Osteoblast (primary cell): ENCODE measurements at regions not wholly inside any gene's neighbourhood (a gene's known extent, or its start where the extent isn't known, plus 50 kb on each side); places are given as distances from the start of the nearest gene placed in this dataset.
"Not testable (repeated sequence)": the region's sequence is repeated elsewhere in the genome, so short reads cannot be mapped to it uniquely, and the experiment has no call there.

Experiments
- DNase-seq: peaks from one replicate; pipeline ENCODE4 v3.0.0; 2011; ENCODE audit warnings: low spot score, mixed read lengths; ENCODE audit not compliant: insufficient read length; ENCODE audit errors: missing footprints
- H2AFZ ChIP-seq: 2 replicates; pipeline ENCODE4 v1.6.0; 2011; ENCODE audit warnings: mild to moderate bottlenecking, low read length
- H3K27ac ChIP-seq: 2 replicates; pipeline ENCODE4 v1.5.1; 2011; ENCODE audit warnings: mild to moderate bottlenecking, low read depth, low read length, moderate library complexity
- H3K27me3 ChIP-seq: 2 replicates; pipeline ENCODE4 v1.6.0; 2012; ENCODE audit warnings: mild to moderate bottlenecking, control low read depth, inconsistent platforms, low read length, moderate library complexity; ENCODE audit not compliant: insufficient read depth
- H3K36me3 ChIP-seq: 2 replicates; pipeline ENCODE4 v1.5.1; 2011; ENCODE audit warnings: mild to moderate bottlenecking, low read length, control low read depth, moderate library complexity; ENCODE audit not compliant: insufficient read depth
- H3K4me1 ChIP-seq: 2 replicates; pipeline ENCODE4 v1.5.1; 2011; ENCODE audit warnings: mild to moderate bottlenecking, low read length, control low read depth, moderate library complexity; ENCODE audit not compliant: insufficient read depth
- H3K4me2 ChIP-seq: 2 replicates; pipeline ENCODE4 v1.6.0; 2011; ENCODE audit warnings: mild to moderate bottlenecking, low read length; ENCODE audit not compliant: insufficient read depth
- H3K4me3 ChIP-seq: fragments of 200-600 bp; sonication (generic); 3 replicates; pipeline ENCODE4 v1.5.1; 2012; ENCODE audit warnings: mild to moderate bottlenecking, low read length, inconsistent platforms; ENCODE audit not compliant: insufficient read depth
- H3K79me2 ChIP-seq: 2 replicates; pipeline ENCODE4 v1.6.0; 2012; ENCODE audit warnings: mild to moderate bottlenecking, low read length, control low read depth, inconsistent platforms; ENCODE audit not compliant: insufficient read depth
- H3K9me3 ChIP-seq: 2 replicates; pipeline ENCODE4 v1.5.1; 2011; ENCODE audit warnings: low read depth, low read length, control low read depth
- H4K20me1 ChIP-seq: 2 replicates; pipeline ENCODE4 v1.6.0; 2012; ENCODE audit warnings: mild to moderate bottlenecking, low read length, control low read depth; ENCODE audit not compliant: insufficient read depth
- TF ChIP-seq, protein P1 (sequence below): IDR thresholded peaks from 2 replicates; pipeline ENCODE4 v1.5.1; 2011; ENCODE audit warnings: mild to moderate bottlenecking, low read depth, low read length, moderate library complexity; ENCODE audit errors: extremely low read depth

DNA sequence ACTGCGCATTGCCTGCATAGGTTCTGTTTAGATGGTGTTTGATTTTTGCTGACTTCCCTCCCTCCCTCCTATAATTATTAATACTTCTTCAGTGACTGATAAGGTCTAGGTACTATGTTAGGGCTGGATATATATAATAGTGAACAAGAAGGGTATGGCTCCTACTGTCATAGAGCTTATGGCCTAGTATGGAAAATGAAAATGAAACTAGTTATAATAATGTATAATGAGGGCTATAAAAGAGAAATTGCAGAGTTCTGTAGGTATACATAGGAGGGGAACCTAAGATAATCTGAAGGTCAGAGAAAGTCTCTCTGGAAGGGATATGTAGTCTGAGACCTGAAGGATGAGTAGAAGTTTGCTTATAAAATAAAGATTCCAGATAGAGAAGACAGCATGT lies 102.1 kb downstream of the DCK start:
- Histone ChIP-seq H3K27me3 (no peaks in the 10 kb centered on the region), H2AFZ (peak overlapping the region; percentile 90), H3K4me3 (peak overlapping the region; percentile 25), H3K36me3 (no peaks in the 10 kb centered on the region), H3K4me2 (peak overlapping the region; percentile 69), H3K79me2 (no peaks in the 10 kb centered on the region), H3K9me3 (no peaks in the 10 kb centered on the region), H4K20me1 (no peaks in the 10 kb centered on the region), H3K4me1 (peaks cover 2% of the 10 kb centered on the region), H3K27ac (no peak overlapping the region)
- TF ChIP-seq, protein P1, sequence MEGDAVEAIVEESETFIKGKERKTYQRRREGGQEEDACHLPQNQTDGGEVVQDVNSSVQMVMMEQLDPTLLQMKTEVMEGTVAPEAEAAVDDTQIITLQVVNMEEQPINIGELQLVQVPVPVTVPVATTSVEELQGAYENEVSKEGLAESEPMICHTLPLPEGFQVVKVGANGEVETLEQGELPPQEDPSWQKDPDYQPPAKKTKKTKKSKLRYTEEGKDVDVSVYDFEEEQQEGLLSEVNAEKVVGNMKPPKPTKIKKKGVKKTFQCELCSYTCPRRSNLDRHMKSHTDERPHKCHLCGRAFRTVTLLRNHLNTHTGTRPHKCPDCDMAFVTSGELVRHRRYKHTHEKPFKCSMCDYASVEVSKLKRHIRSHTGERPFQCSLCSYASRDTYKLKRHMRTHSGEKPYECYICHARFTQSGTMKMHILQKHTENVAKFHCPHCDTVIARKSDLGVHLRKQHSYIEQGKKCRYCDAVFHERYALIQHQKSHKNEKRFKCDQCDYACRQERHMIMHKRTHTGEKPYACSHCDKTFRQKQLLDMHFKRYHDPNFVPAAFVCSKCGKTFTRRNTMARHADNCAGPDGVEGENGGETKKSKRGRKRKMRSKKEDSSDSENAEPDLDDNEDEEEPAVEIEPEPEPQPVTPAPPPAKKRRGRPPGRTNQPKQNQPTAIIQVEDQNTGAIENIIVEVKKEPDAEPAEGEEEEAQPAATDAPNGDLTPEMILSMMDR = no peak
- peak; percentile 8 for DNase-seq

DNA sequence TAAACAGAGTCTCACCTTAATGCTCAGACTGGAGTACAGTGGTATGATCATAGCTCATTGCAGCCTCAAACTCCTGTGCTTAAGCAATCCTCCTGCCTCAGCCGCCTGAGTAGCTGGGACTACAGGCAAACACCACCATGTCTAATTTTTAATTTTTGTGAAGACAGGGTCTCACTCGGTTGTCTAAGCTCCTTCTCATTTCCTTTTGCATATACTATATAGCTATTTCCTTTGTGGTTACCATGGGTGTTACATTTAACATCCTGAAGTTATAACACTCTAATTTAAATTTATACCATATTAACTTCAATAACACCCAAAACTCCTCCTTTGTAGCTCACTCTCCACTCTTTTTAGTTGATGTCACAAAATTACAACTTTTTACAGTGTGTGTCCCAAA lies 114.3 kb downstream of the DCK start:
- H3K4me1 ChIP-seq = no peaks in the 10 kb centered on the region
- H3K4me2 ChIP-seq = no peak overlapping the region
- TF ChIP-seq, protein P1 = no peak
- no peaks in the 10 kb centered on the region for H3K9me3 ChIP-seq
- H3K36me3 ChIP-seq = no peaks in the 10 kb centered on the region
- no peak overlapping the region for H3K27ac ChIP-seq
- H3K79me2 ChIP-seq = no peaks in the 10 kb centered on the region
- no peaks in the 10 kb centered on the region for H4K20me1 ChIP-seq
- no peak overlapping the region for H3K4me3 ChIP-seq
- H2AFZ ChIP-seq = no peak overlapping the region
- no peaks in the 10 kb centered on the region for H3K27me3 ChIP-seq
- DNase-seq = no peak

DNA sequence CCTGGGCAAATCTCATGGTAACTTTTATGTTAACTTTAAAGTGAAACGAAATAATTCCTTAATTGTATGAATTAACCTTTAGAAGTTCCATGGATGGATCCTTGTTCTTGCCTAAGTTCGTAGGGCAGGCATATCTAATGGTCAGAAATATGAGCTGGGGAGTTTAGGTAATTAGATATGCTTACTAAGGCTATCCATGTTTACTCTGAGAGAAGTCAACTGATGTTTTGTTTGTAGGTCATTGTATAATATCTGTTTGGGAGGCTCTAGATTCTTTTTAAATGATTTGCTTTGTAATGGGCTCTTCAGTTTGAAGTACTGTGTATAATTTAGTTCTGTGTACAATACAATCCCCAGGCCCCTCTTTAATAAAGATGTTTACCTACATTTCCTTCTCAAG lies 117.0 kb downstream of the DCK start:
- Histone ChIP-seq H3K36me3 (no peaks in the 10 kb centered on the region), H3K27me3 (no peaks in the 10 kb centered on the region), H3K9me3 (no peaks in the 10 kb centered on the region), H4K20me1 (no peaks in the 10 kb centered on the region), H3K4me1 (no peaks in the 10 kb centered on the region), H3K27ac (no peak overlapping the region), H3K4me2 (no peak overlapping the region), H3K79me2 (no peaks in the 10 kb centered on the region), H3K4me3 (no peak overlapping the region), H2AFZ (no peak overlapping the region)
- no peak for DNase-seq
- TF ChIP-seq, protein P1 = no peak

DNA sequence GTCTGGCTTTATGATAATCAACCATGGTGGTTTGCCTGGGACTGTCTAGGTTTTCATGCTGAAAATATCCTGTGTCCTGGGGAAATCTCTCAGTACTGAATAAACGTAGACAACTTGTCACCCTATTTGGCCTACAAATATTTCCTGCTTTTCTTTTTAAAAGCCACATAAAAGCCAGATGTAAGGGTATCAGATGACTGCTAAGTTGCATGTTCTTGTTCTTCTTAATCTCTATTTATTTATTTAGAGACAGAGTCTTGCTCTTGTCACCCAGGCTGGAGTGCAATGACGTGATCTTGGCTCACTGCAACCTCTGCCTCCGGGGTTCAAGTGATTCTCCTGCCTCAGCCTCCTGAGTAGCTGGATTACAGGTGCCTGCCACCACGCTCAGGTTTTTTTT lies 117.7 kb downstream of the DCK start:
- H3K4me1 ChIP-seq, H3K79me2 ChIP-seq, H3K27me3 ChIP-seq, H3K4me3 ChIP-seq, DNase-seq, H3K9me3 ChIP-seq, H4K20me1 ChIP-seq, H3K4me2 ChIP-seq, H3K27ac ChIP-seq, H3K36me3 ChIP-seq, H2AFZ ChIP-seq: not testable (repeated sequence)

DNA sequence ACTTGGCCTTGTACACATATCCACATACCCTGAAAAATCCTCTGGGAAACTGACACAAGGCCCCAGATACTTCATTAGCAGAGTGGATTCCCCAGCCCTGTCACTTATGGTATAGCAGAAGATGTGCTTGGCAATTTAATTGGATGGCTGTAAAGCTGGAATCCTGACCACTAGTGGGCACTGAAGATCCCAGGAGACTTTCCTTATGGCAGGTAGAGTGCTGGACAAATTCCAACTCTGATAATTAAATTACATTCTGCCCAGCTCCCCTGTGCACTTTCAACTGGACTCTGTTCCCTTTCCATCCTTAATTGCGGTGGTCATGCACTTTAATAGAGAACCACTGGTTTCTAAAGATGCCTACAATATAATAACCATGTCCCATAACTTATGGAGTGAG lies 119.8 kb downstream of the DCK start:
- H3K36me3 ChIP-seq = no peaks in the 10 kb centered on the region
- no peak overlapping the region for H2AFZ ChIP-seq
- no peak overlapping the region for H3K4me2 ChIP-seq
- TF ChIP-seq, protein P1 = peak; percentile 10
- no peaks in the 10 kb centered on the region for H4K20me1 ChIP-seq
- no peaks in the 10 kb centered on the region for H3K4me1 ChIP-seq
- H3K27me3 ChIP-seq = no peaks in the 10 kb centered on the region
- no peak for DNase-seq
- H3K4me3 ChIP-seq = no peak overlapping the region
- no peaks in the 10 kb centered on the region for H3K79me2 ChIP-seq
- H3K9me3 ChIP-seq = no peaks in the 10 kb centered on the region
- no peak overlapping the region for H3K27ac ChIP-seq
